HEK293 (cell line): ENCODE measurements at regions not wholly inside any gene's neighbourhood (a gene's known extent, or its start where the extent isn't known, plus 50 kb on each side); places are given as distances from the start of the nearest gene placed in this dataset.

Experiments used
- CTCF ChIA-PET: fragments of 350-600 bp; formaldehyde crosslinking; extraction: SDS; loops from one replicate; lab custom pipeline; 2021; ENCODE audit warnings: antibody characterized with exemption; lab: Yijun Ruan, JAX
- POLR2A ChIA-PET: fragments of 300-600 bp; formaldehyde crosslinking; extraction: SDS; loops from one replicate; lab custom pipeline; 2020; ENCODE audit warnings: antibody characterized with exemption, inconsistent platforms; lab: Yijun Ruan, JAX
- H3K27ac ChIP-seq: fragments of 200-500 bp; sonication (Bioruptor generic); 2 replicates; pipeline ENCODE4 v1.5.1; 2014; ENCODE audit warnings: low read depth, low read length, control low read depth, inconsistent platforms; ENCODE audit errors: extremely low read depth
- H3K36me3 ChIP-seq, 2 experiments: fragments of 200-500 bp in 1 of 2; sonication (Bioruptor generic) in 1 of 2; 1 replicate in 1 of 2; 2 replicates in 1 of 2; pipeline ENCODE4 v1.5.1; 2014 to 2017; ENCODE audit warnings: inconsistent platforms in 2 of 2, low read length in 2 of 2; ENCODE audit not compliant: control insufficient read depth in 2 of 2, insufficient read depth in 1 of 2
- H3K4me1 ChIP-seq: fragments of 200-500 bp; sonication (Bioruptor generic); 2 replicates; pipeline ENCODE4 v1.5.1; 2014; ENCODE audit warnings: mild to moderate bottlenecking, low read length, inconsistent platforms; ENCODE audit not compliant: control insufficient read depth, insufficient read depth
- H3K4me3 ChIP-seq: 2 replicates; pipeline ENCODE4 v1.5.1; 2011; ENCODE audit warnings: low read depth, mild to moderate bottlenecking, control low read depth, low read length, moderate library complexity
- H3K9me3 ChIP-seq: fragments of 200-500 bp; sonication (Bioruptor generic); 2 replicates; pipeline ENCODE4 v1.5.1; 2014; ENCODE audit warnings: low read depth, low read length, inconsistent platforms; ENCODE audit not compliant: control insufficient read depth, insufficient read depth
- EGR2 ChIP-seq: fragments of 450-650 bp; formaldehyde crosslinking; IDR thresholded peaks from 2 replicates; pipeline ENCODE4 v1.5.1; 2016; ENCODE audit warnings: low read depth, missing biosample characterization, missing genetic modification characterization
- HOXC10 ChIP-seq: sonication (generic); formaldehyde crosslinking; IDR thresholded peaks from 2 replicates; pipeline ENCODE4 v1.8.1; 2023; ENCODE audit warnings: mild to moderate bottlenecking, missing genetic modification reagents
- KLF8 ChIP-seq: fragments of 450-650 bp; formaldehyde crosslinking; IDR thresholded peaks from 2 replicates; pipeline ENCODE4 v1.5.1; 2016; ENCODE audit warnings: missing biosample characterization, missing genetic modification characterization
- REPIN1 ChIP-seq: fragments of 450-650 bp; formaldehyde crosslinking; IDR thresholded peaks from 2 replicates; pipeline ENCODE4 v1.5.1; 2017; ENCODE audit warnings: missing biosample characterization, missing genetic modification characterization, low read depth
- ZNF121 ChIP-seq: fragments of 450-650 bp; formaldehyde crosslinking; IDR thresholded peaks from 2 replicates; pipeline ENCODE4 v1.5.1; 2016; ENCODE audit warnings: missing biosample characterization, missing genetic modification characterization
- ZNF302 ChIP-seq: fragments of 450-650 bp; formaldehyde crosslinking; IDR thresholded peaks from 2 replicates; pipeline ENCODE4 v1.5.1; 2016; ENCODE audit warnings: missing biosample characterization, missing genetic modification characterization, low read depth
- ZNF473 ChIP-seq: fragments of 450-650 bp; formaldehyde crosslinking; IDR thresholded peaks from 2 replicates; pipeline ENCODE4 v1.5.1; 2017; ENCODE audit warnings: missing biosample characterization, missing genetic modification characterization
- ZNF521 ChIP-seq: fragments of 450-650 bp; formaldehyde crosslinking; IDR thresholded peaks from 2 replicates; pipeline ENCODE4 v1.5.1; 2017; ENCODE audit warnings: missing biosample characterization, mild to moderate bottlenecking, missing genetic modification characterization
- ZNF623 ChIP-seq: fragments of 450-650 bp; formaldehyde crosslinking; IDR thresholded peaks from 2 replicates; pipeline ENCODE4 v1.5.1; 2016; ENCODE audit warnings: missing biosample characterization, missing genetic modification characterization
- ZNF701 ChIP-seq: fragments of 450-650 bp; formaldehyde crosslinking; IDR thresholded peaks from 2 replicates; pipeline ENCODE4 v1.5.1; 2016; ENCODE audit warnings: missing biosample characterization, missing genetic modification characterization
- TF ChIP-seq, protein P1 (sequence below): fragments of 450-650 bp; formaldehyde crosslinking; IDR thresholded peaks from 2 replicates; pipeline ENCODE4 v1.5.1; 2016; ENCODE audit warnings: missing biosample characterization, missing genetic modification characterization
- TF ChIP-seq, protein P2 (sequence below): fragments of 450-650 bp; formaldehyde crosslinking; IDR thresholded peaks from 2 replicates; pipeline ENCODE4 v1.5.1; 2016; ENCODE audit warnings: missing biosample characterization, missing genetic modification characterization
- TF ChIP-seq, protein P3 (sequence below): fragments of 450-650 bp; formaldehyde crosslinking; IDR thresholded peaks from 2 replicates; pipeline ENCODE4; 2016; ENCODE audit warnings: missing biosample characterization, missing genetic modification characterization

DNA sequence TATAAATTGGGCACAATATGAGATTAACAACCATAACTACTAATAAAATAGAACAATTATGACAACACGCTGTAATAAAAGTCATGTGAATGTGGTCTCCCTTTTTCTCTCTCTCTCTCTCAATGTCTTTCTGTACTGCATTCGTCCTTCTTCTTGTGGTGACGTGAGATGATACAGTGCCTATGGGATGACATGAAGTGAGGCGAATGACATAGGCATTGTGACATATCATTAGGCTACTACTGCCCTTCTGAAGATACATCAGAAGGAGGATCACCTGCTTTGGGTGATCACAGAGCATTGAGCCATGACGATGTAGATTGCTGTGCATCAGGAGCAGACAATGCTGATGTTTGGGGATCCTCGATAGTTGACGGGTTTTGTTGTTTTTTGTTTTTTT lies 171.6 kb downstream of the HERPUD2 start:
- H3K4me3 ChIP-seq = no peak overlapping the region
- POLR2A ChIA-PET = no interaction called here
- H3K36me3 ChIP-seq = no peaks in the 10 kb centered on the region
- no peak for TF ChIP-seq ZNF302 (tag by site-specific recombination)
- TF ChIP-seq, protein P1, sequence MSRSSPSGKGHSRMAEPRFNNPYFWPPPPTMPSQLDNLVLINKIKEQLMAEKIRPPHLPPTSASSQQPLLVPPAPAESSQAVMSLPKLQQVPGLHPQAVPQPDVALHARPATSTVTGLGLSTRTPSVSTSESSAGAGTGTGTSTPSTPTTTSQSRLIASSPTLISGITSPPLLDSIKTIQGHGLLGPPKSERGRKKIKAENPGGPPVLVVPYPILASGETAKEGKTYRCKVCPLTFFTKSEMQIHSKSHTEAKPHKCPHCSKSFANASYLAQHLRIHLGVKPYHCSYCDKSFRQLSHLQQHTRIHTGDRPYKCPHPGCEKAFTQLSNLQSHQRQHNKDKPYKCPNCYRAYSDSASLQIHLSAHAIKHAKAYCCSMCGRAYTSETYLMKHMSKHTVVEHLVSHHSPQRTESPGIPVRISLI = no peak
- TF ChIP-seq, protein P2, sequence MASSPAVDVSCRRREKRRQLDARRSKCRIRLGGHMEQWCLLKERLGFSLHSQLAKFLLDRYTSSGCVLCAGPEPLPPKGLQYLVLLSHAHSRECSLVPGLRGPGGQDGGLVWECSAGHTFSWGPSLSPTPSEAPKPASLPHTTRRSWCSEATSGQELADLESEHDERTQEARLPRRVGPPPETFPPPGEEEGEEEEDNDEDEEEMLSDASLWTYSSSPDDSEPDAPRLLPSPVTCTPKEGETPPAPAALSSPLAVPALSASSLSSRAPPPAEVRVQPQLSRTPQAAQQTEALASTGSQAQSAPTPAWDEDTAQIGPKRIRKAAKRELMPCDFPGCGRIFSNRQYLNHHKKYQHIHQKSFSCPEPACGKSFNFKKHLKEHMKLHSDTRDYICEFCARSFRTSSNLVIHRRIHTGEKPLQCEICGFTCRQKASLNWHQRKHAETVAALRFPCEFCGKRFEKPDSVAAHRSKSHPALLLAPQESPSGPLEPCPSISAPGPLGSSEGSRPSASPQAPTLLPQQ (tag by site-specific recombination) = no peak
- CTCF ChIA-PET = no interaction called here
- no peaks in the 10 kb centered on the region for H3K4me1 ChIP-seq
- H3K9me3 ChIP-seq = no peaks in the 10 kb centered on the region
- H3K27ac ChIP-seq = no peak overlapping the region

DNA sequence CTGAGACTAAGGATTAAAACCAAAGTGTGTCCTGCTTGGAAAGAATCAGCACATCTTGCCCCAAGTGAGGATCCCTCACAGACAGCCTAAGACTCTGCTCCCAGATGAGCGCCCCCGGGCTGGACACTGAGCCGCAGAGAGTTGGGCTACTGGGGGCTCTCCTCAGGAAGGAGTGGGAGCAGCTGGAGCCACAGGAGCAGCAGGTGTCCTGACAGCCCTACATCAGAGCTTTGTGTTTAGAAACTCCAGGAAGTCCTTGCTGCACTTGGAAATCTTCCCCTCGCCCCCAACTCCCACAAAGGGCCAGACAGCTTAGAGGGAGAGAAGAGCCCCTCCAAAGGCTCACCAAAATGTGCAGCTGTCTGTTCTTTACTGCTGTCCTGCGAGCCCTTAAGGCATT lies 172.2 kb downstream of the HERPUD2 start:
- no peak for TF ChIP-seq ZNF623 (tag by site-specific recombination)
- TF ChIP-seq EGR2 (tag by site-specific recombination) = no peak
- TF ChIP-seq ZNF473 (tag by site-specific recombination) = no peak
- TF ChIP-seq ZNF521 (tag by site-specific recombination) = no peak
- no peak for TF ChIP-seq REPIN1
- TF ChIP-seq ZNF121 (tag by site-specific recombination) = no peak
- TF ChIP-seq HOXC10 (CRISPR knock-in tag) = no peak
- TF ChIP-seq ZNF701 (tag by site-specific recombination) = no peak
- no peak for TF ChIP-seq KLF8 (tag by site-specific recombination)
- TF ChIP-seq, all 188 proteins: peak for 0
- Histone ChIP-seq H3K27ac (no peak overlapping the region), H3K9me3 (no peaks in the 10 kb centered on the region), H3K4me3 (no peak overlapping the region), H3K36me3 (no peaks in the 10 kb centered on the region), H3K4me1 (no peaks in the 10 kb centered on the region)
- CTCF ChIA-PET = no interaction called here
- POLR2A ChIA-PET = no interaction called here

DNA sequence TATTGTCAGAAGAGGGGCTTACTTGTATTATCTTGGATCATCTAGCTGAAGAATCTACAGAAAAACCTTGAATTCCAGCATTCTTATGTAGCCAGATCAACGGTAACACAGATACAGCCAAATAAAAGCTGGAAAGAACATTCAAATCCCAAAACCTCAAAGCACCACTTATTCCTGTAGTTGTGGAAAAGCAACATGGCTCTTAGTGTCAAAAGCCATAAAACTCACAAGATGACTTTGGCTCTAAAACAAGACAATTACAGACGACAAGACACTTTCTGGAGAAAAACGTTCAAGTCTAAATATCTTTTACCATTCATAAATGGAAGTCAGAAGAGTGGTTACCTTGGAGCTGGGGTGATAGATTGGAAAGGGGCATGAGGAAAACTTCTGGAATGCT lies 173.0 kb downstream of the HERPUD2 start:
- ChIA-PET POLR2A (no interaction called here), CTCF (interaction anchor here (0.7 to 3.1 kb wide), 3 partner anchors 98 to 1892 kb away, joined by 4 to 59 read pairs (median 5); no protein-coding TSS in a partner anchor)
- H3K27ac ChIP-seq = no peak overlapping the region
- TF ChIP-seq, protein P1 = no peak
- TF ChIP-seq, protein P3, sequence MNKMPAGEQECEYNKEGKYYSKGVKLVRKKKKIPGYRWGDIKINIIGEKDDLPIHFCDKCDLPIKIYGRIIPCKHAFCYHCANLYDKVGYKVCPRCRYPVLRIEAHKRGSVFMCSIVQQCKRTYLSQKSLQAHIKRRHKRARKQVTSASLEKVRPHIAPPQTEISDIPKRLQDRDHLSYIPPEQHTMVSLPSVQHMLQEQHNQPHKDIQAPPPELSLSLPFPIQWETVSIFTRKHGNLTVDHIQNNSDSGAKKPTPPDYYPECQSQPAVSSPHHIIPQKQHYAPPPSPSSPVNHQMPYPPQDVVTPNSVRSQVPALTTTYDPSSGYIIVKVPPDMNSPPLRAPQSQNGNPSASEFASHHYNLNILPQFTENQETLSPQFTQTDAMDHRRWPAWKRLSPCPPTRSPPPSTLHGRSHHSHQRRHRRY (tag by site-specific recombination) = no peak
- no peaks in the 10 kb centered on the region for H3K4me1 ChIP-seq
- H3K9me3 ChIP-seq = no peaks in the 10 kb centered on the region
- H3K36me3 ChIP-seq = no peaks in the 10 kb centered on the region
- no peak overlapping the region for H3K4me3 ChIP-seq
